Neural cell (in vitro differentiated cells): ENCODE measurements at regions not wholly inside any gene's neighbourhood (a gene's known extent, or its start where the extent isn't known, plus 50 kb on each side); places are given as distances from the start of the nearest gene placed in this dataset.

Experiments used
- EP300 ChIP-seq: fragments of 450-650 bp; conservative IDR thresholded peaks from 2 replicates; pipeline ENCODE4 v1.6.1; 2014; ENCODE audit warnings: antibody characterized with exemption, mild to moderate bottlenecking, moderate library complexity; ENCODE audit not compliant: poor library complexity, severe bottlenecking
- EZH2 ChIP-seq: fragments of 200-600, 300-800 bp; shearing (Covaris generic), sonication (generic); IDR thresholded peaks from 2 replicates; pipeline ENCODE4 v1.6.1; 2014; ENCODE audit warnings: antibody characterized with exemption, low read length, borderline replicate concordance, mild to moderate bottlenecking; ENCODE audit not compliant: insufficient read depth, poor library complexity, severe bottlenecking
- RAD21 ChIP-seq: fragments of 450-650 bp; conservative IDR thresholded peaks from 2 replicates; pipeline ENCODE4 v1.6.1; 2014; ENCODE audit warnings: antibody characterized with exemption, mild to moderate bottlenecking, moderate library complexity
- TF ChIP-seq, protein P1 (sequence below): fragments of 450-650 bp; IDR thresholded peaks from 2 replicates; pipeline ENCODE4 v1.5.1; 2014; ENCODE audit warnings: antibody characterized with exemption, mild to moderate bottlenecking, moderate library complexity; ENCODE audit not compliant: poor library complexity, severe bottlenecking
- TF ChIP-seq, protein P2 (sequence below): IDR thresholded peaks from 2 replicates; pipeline ENCODE4 v1.6.1; 2012; ENCODE audit warnings: borderline replicate concordance

DNA sequence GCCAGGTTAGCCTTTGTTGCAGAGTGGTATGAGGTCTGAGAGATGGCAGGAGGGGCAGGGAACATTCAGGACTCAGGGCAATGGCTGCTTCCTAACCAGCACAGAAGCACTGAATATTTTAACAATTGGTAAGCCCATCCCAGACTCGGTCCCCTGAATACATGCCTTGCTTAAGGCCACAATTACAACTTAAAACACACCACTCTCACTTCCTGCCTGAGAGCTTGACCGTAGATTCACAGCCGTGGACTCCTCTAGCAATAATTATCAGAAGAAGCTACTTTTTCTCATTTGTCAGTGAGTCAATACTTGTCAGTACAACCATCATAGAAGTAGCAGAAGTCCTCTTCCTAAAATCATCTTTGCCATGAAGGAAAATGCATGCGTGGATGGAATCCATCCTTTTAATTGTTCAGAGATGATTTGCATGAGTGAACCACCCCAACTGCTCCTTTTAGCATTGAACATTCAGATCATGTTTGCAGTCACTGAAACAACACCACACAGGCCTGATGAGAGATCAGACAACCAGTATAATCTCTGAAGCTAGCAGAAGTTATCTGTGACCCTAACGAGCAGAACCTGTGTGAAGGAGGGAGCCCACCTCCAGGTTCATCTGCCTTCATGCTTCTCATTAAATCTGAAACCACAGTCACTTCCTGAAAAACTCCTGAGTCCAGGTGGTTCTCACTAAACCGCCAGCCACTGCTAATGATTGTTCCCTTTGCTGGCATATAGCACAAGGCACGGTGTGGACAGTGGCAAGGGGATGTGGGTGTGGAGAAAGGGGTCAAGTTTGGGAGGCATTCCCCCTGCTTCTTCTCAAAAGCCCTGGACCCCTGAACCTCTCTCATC lies 333.9 kb upstream of the CNR1 start:
- TF ChIP-seq, protein P1, sequence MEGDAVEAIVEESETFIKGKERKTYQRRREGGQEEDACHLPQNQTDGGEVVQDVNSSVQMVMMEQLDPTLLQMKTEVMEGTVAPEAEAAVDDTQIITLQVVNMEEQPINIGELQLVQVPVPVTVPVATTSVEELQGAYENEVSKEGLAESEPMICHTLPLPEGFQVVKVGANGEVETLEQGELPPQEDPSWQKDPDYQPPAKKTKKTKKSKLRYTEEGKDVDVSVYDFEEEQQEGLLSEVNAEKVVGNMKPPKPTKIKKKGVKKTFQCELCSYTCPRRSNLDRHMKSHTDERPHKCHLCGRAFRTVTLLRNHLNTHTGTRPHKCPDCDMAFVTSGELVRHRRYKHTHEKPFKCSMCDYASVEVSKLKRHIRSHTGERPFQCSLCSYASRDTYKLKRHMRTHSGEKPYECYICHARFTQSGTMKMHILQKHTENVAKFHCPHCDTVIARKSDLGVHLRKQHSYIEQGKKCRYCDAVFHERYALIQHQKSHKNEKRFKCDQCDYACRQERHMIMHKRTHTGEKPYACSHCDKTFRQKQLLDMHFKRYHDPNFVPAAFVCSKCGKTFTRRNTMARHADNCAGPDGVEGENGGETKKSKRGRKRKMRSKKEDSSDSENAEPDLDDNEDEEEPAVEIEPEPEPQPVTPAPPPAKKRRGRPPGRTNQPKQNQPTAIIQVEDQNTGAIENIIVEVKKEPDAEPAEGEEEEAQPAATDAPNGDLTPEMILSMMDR, result no peak
- TF ChIP-seq, protein P2, sequence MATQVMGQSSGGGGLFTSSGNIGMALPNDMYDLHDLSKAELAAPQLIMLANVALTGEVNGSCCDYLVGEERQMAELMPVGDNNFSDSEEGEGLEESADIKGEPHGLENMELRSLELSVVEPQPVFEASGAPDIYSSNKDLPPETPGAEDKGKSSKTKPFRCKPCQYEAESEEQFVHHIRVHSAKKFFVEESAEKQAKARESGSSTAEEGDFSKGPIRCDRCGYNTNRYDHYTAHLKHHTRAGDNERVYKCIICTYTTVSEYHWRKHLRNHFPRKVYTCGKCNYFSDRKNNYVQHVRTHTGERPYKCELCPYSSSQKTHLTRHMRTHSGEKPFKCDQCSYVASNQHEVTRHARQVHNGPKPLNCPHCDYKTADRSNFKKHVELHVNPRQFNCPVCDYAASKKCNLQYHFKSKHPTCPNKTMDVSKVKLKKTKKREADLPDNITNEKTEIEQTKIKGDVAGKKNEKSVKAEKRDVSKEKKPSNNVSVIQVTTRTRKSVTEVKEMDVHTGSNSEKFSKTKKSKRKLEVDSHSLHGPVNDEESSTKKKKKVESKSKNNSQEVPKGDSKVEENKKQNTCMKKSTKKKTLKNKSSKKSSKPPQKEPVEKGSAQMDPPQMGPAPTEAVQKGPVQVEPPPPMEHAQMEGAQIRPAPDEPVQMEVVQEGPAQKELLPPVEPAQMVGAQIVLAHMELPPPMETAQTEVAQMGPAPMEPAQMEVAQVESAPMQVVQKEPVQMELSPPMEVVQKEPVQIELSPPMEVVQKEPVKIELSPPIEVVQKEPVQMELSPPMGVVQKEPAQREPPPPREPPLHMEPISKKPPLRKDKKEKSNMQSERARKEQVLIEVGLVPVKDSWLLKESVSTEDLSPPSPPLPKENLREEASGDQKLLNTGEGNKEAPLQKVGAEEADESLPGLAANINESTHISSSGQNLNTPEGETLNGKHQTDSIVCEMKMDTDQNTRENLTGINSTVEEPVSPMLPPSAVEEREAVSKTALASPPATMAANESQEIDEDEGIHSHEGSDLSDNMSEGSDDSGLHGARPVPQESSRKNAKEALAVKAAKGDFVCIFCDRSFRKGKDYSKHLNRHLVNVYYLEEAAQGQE, result no peak
- TF ChIP-seq EP300 (no peak), RAD21 (no peak), EZH2 (no peak)
